HFFc6 (cell line): ENCODE measurements at regions not wholly inside any gene's neighbourhood (a gene's known extent, or its start where the extent isn't known, plus 50 kb on each side); places are given as distances from the start of the nearest gene placed in this dataset.

ENCODE experiments used
- DNase-seq: peaks from one replicate; pipeline ENCODE4 v3.0.0-alpha.2; 2018
- H3K27ac Mint-ChIP-seq: 2 replicates; pipeline ENCODE4 v1.8.0; 2020; ENCODE audit warnings: mild to moderate bottlenecking, mixed read lengths
- H3K27me3 Mint-ChIP-seq: 2 replicates; pipeline ENCODE4 v1.8.0; 2021; ENCODE audit warnings: mild to moderate bottlenecking, moderate library complexity, mixed read lengths; ENCODE audit not compliant: insufficient read depth
- H3K36me3 Mint-ChIP-seq: 2 replicates; pipeline ENCODE4 v1.8.0; 2021; ENCODE audit warnings: low read depth, mixed read lengths
- H3K4me1 Mint-ChIP-seq: 2 replicates; pipeline ENCODE4 v1.8.0; 2020; ENCODE audit warnings: low read depth, mixed read lengths
- H3K4me3 Mint-ChIP-seq: 2 replicates; pipeline ENCODE4 v1.8.0; 2020; ENCODE audit warnings: mild to moderate bottlenecking, moderate library complexity, mixed read lengths
- H3K9me3 Mint-ChIP-seq: 2 replicates; pipeline ENCODE4 v1.8.0; 2020; ENCODE audit warnings: mild to moderate bottlenecking, mixed read lengths
- TF ChIP-seq, protein P1 (sequence below): fragments of 200-600 bp; sonication (generic); IDR thresholded peaks from 2 replicates; pipeline ENCODE4 v1.5.0; 2021; ENCODE audit warnings: antibody characterized with exemption, mild to moderate bottlenecking

DNA sequence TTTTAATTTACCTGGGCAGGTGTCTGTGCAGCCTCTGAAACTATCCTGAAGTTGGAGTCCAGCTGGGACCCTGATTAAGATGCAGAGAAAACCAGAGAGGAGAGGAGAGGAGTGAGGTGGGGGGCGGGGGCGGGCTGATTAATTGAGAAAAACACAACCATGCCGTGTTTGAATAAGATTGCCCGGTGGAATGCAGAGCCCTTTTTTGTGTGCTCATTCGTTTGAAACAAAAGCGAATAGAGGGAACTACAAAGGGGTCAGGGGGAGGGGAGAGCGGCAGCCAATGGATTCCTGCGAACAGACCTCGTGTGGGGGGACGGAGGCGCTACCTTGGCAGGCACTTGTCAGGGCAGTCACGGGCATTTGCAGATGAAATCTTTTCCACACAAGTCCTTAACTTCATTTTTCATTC, 355.8 kb downstream of the SOX9 start:
- H3K27ac Mint-ChIP-seq: no peak overlapping the region
- no peak for DNase-seq
- TF ChIP-seq, protein P1, sequence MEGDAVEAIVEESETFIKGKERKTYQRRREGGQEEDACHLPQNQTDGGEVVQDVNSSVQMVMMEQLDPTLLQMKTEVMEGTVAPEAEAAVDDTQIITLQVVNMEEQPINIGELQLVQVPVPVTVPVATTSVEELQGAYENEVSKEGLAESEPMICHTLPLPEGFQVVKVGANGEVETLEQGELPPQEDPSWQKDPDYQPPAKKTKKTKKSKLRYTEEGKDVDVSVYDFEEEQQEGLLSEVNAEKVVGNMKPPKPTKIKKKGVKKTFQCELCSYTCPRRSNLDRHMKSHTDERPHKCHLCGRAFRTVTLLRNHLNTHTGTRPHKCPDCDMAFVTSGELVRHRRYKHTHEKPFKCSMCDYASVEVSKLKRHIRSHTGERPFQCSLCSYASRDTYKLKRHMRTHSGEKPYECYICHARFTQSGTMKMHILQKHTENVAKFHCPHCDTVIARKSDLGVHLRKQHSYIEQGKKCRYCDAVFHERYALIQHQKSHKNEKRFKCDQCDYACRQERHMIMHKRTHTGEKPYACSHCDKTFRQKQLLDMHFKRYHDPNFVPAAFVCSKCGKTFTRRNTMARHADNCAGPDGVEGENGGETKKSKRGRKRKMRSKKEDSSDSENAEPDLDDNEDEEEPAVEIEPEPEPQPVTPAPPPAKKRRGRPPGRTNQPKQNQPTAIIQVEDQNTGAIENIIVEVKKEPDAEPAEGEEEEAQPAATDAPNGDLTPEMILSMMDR: no peak
- H3K4me3 Mint-ChIP-seq: no peak overlapping the region
- H3K27me3 Mint-ChIP-seq: peaks cover 1% of the 10 kb centered on the region
- H3K9me3 Mint-ChIP-seq: no peaks in the 10 kb centered on the region
- no peaks in the 10 kb centered on the region for H3K36me3 Mint-ChIP-seq
- H3K4me1 Mint-ChIP-seq: no peaks in the 10 kb centered on the region

DNA sequence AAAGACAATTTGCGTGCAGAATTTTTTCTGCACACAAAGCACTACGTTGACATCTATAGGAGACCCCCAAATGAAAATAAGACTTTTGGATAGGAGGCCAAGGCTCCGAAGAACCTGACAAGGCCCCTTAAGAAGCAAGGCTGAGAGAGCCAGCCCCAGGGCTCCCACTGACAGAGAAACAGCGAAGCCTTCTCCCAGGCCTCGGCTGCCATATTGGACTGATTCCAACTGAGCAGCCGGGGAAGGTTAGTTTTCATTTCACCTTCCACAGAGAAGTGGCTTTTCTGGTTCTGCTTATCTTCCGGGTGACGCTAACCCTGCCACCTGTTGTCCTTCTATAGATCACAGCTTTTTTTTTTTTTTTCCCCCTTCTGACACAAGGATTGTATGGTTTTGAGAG, 356.7 kb downstream of the SOX9 start:
- Mint-ChIP-seq H3K27ac (no peak overlapping the region), H3K4me1 (no peaks in the 10 kb centered on the region), H3K9me3 (peaks cover under 1% of the 10 kb centered on the region; the same call in 1 of the 2 replicates), H3K27me3 (peaks cover 2% of the 10 kb centered on the region), H3K4me3 (no peak overlapping the region), H3K36me3 (no peaks in the 10 kb centered on the region)
- no peak for DNase-seq
- TF ChIP-seq, protein P1: no peak

DNA sequence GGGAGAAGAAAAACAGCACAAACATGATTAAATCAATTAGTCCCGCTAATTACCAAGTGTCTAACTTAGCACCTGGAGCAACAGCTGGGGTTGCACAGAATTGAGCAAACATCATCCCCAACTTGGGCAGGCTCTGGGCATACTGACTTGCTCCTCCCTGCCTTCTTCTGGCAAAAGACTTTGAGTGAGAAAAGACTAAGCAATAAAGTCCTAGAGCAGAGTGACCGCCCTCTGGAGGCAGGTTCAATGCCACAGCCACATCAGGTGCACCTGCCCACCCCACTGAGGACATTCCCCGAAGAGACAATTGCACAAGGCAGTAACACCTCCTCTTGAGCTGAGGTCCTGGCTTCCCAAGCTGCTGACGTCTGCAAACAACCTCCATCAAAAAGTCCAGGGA, 358.3 kb downstream of the SOX9 start:
- H3K9me3 Mint-ChIP-seq: peaks cover 6% of the 10 kb centered on the region; the same call in 1 of the 2 replicates
- H3K27ac Mint-ChIP-seq: no peak overlapping the region

DNA sequence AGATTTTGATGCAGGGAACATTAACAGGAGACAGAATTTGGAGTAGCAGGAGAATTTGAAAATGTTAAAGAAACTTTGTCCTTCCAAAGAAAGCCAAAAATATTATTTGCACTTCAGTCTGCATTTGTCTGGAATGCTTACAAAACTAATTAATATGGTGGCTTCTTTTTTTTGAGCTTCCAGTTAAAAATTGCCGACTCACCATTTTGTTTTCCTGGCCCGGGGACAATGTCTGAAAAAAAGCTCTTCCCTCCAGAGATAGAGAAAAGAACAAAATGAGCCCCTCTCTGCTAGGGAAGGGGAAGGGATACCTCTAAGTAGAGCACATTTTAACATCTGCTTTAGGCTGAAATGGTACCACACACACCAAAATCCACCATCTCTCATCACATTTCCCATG, 360.8 kb downstream of the SOX9 start:
- DNase-seq: no peak
- peaks cover 7% of the 10 kb centered on the region for H3K27me3 Mint-ChIP-seq

More for the DNA sequence above, 358.3 kb downstream of the SOX9 start:
- Mint-ChIP-seq H3K4me1 (no peaks in the 10 kb centered on the region), H3K36me3 (no peaks in the 10 kb centered on the region; the same call in 1 of the 2 replicates), H3K4me3 (no peak overlapping the region), H3K27me3 (peaks cover 8% of the 10 kb centered on the region)
- no peak for DNase-seq
- TF ChIP-seq, protein P1: peak; percentile 41

DNA sequence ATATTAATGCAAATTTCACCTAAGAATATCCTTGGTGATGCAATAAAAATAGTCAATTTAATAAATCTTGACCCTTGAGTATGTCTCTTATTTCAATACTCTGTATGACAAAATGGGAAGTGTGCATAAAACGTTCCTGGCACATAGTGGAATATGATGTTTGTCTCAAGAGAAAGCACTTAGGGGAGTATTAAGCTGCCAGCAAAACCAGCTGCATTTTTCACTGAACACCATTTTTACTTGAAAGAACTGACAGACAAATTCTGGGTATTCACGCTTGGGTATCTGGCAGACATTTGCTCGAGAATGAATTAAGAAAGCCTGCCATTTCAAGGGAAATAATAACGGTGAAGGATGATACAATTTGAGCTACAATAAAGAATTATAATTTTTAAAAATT, 364.8 kb downstream of the SOX9 start:
- Mint-ChIP-seq H3K9me3 (peaks cover 6% of the 10 kb centered on the region; the same call in 1 of the 2 replicates), H3K4me1 (peaks cover 7% of the 10 kb centered on the region; the same call in 1 of the 2 replicates), H3K27ac (no peak overlapping the region), H3K4me3 (no peak overlapping the region), H3K27me3 (peaks cover 10% of the 10 kb centered on the region), H3K36me3 (no peaks in the 10 kb centered on the region; the same call in 1 of the 2 replicates)
- TF ChIP-seq, protein P1: no peak
- no peak for DNase-seq

More for the DNA sequence above, 360.8 kb downstream of the SOX9 start:
- H3K4me3 Mint-ChIP-seq: no peak overlapping the region
- peaks cover 6% of the 10 kb centered on the region; the same call in 1 of the 2 replicates for H3K9me3 Mint-ChIP-seq
- H3K27ac Mint-ChIP-seq: no peak overlapping the region
- no peaks in the 10 kb centered on the region for H3K4me1 Mint-ChIP-seq
- TF ChIP-seq, protein P1: no peak
- H3K36me3 Mint-ChIP-seq: no peaks in the 10 kb centered on the region; the same call in 1 of the 2 replicates
